Endothelial cell of umbilical vein (primary cell): ENCODE measurements at regions not wholly inside any gene's neighbourhood (a gene's known extent, or its start where the extent isn't known, plus 50 kb on each side); places are given as distances from the start of the nearest gene placed in this dataset.

Experiments
- BruUV-seq: library from RNA; stranded (reverse); fragments of 400-500 nt; replicated peaks from 2 replicates; lab custom pipeline; 2021; lab: Mats Ljungman, UMichigan
- CTCF ChIA-PET: fragments of 300-600, 350-600 bp; sonication (Branson Sonifier 250); formaldehyde crosslinking; loops from one replicate; lab custom pipeline; 2021; ENCODE audit warnings: antibody characterized with exemption, inconsistent platforms; lab: Charles Lee
- POLR2A ChIA-PET: fragments of 300-600, 350-600 bp; sonication (Branson Sonifier 250); formaldehyde crosslinking; loops from one replicate; lab custom pipeline; 2021; ENCODE audit warnings: antibody characterized with exemption, inconsistent platforms; lab: Charles Lee
- DNase-seq: peaks from one replicate; pipeline ENCODE4 v3.0.0-alpha.2; 2011; ENCODE audit warnings: low read depth, low spot score
- FAIRE-seq: peaks from 2 replicates; lab custom pipeline; 2011; peaks lifted over from hg19 to GRCh38; lab: Jason Lieb, UNC
- H2AFZ ChIP-seq: 2 replicates; pipeline ENCODE4 v1.6.0; 2012; ENCODE audit warnings: low read depth, low read length, control low read depth, inconsistent platforms
- H3K27ac ChIP-seq: 2 replicates; pipeline ENCODE4 v1.5.1; 2011; ENCODE audit warnings: low read depth, mild to moderate bottlenecking, control low read depth, low read length, moderate library complexity; ENCODE audit not compliant: insufficient read depth
- H3K27me3 ChIP-seq, 2 experiments: 2 replicates each; pipeline versions ENCODE4 v1.6.0 to v1.6.1; 2011; ENCODE audit warnings: low read length in 2 of 2, mixed read lengths in 1 of 2; ENCODE audit not compliant: control insufficient read depth in 2 of 2, insufficient read depth in 2 of 2
- H3K36me3 ChIP-seq, 2 experiments: 2 replicates in 1 of 2; 3 replicates in 1 of 2; pipeline ENCODE4 v1.5.1; 2011; ENCODE audit warnings: low read length in 2 of 2, mild to moderate bottlenecking in 1 of 2, moderate library complexity in 1 of 2; ENCODE audit not compliant: control insufficient read depth in 2 of 2, insufficient read depth in 2 of 2; ENCODE audit errors: extremely low read depth in 1 of 2
- H3K4me1 ChIP-seq: 3 replicates; pipeline ENCODE4 v1.5.1; 2011; ENCODE audit warnings: mild to moderate bottlenecking, low read length; ENCODE audit not compliant: control insufficient read depth, insufficient read depth; ENCODE audit errors: extremely low read depth
- H3K4me2 ChIP-seq: 2 replicates; pipeline ENCODE4 v1.6.1; 2011; ENCODE audit warnings: low read length, control low read depth, mixed read lengths; ENCODE audit not compliant: insufficient read depth
- H3K4me3 ChIP-seq, 3 experiments: fragments of 200-600 bp in 1 of 3; sonication (generic), shearing (Covaris generic) in 1 of 3; replicated peaks in 1 of 3; 2 replicates each; pipeline ENCODE4 v1.5.1; 2011 to 2016; ENCODE audit warnings: control low read depth in 3 of 3, low read length in 3 of 3, mild to moderate bottlenecking in 2 of 3, inconsistent platforms in 1 of 3, low read depth in 1 of 3, moderate library complexity in 1 of 3; ENCODE audit not compliant: insufficient read depth in 1 of 3
- H3K79me2 ChIP-seq: 2 replicates; pipeline ENCODE4 v1.6.0; 2012; ENCODE audit warnings: low read length, inconsistent platforms; ENCODE audit not compliant: control insufficient read depth, insufficient read depth
- H3K9ac ChIP-seq: replicated peaks from 2 replicates; pipeline ENCODE3; 2011; ENCODE audit warnings: low read length, control low read depth; ENCODE audit not compliant: insufficient read depth; ENCODE audit errors: extremely low read depth
- H3K9me1 ChIP-seq: replicated peaks from 3 replicates; pipeline ENCODE4 v1.6.0; 2011; ENCODE audit warnings: mild to moderate bottlenecking, low read length; ENCODE audit not compliant: control insufficient read depth, insufficient read depth; ENCODE audit errors: extremely low read depth
- H3K9me3 ChIP-seq: replicated peaks from 2 replicates; pipeline ENCODE4 v1.5.1; 2012; ENCODE audit warnings: low read length, inconsistent platforms; ENCODE audit not compliant: control insufficient read depth, insufficient read depth
- H4K20me1 ChIP-seq: replicated peaks from 2 replicates; pipeline ENCODE3; 2011; ENCODE audit warnings: mild to moderate bottlenecking, low read length; ENCODE audit not compliant: control insufficient read depth, insufficient read depth; ENCODE audit errors: extremely low read depth
- CTCF ChIP-seq, 2 donors: IDR thresholded peaks; 1 replicate in 1 of 2; 2 replicates in 1 of 2; pipeline ENCODE4 v1.5.1; 2011; ENCODE audit warnings: low read length in 2 of 2, mild to moderate bottlenecking in 2 of 2, moderate library complexity in 2 of 2, control low read depth in 1 of 2, inconsistent platforms in 1 of 2, low read depth in 1 of 2; ENCODE audit not compliant: insufficient read depth in 1 of 2; ENCODE audit errors: extremely low read depth in 1 of 2
- EZH2 ChIP-seq: IDR thresholded peaks from 2 replicates; pipeline ENCODE4 v1.6.1; 2012; ENCODE audit warnings: borderline replicate concordance, low read depth, mild to moderate bottlenecking, moderate library complexity, low read length, inconsistent platforms; ENCODE audit not compliant: severe bottlenecking
- FOS ChIP-seq: IDR thresholded peaks from 2 replicates; pipeline ENCODE4 v1.6.1; 2011; ENCODE audit warnings: mild to moderate bottlenecking, low read length, moderate library complexity, borderline replicate concordance; ENCODE audit not compliant: insufficient read depth
- GATA2 ChIP-seq: IDR thresholded peaks from 2 replicates; pipeline ENCODE4 v1.7.0; 2011; ENCODE audit warnings: low read depth, mild to moderate bottlenecking, moderate library complexity, mixed read lengths, low read length; ENCODE audit not compliant: insufficient read length, insufficient read depth
- JUN ChIP-seq: IDR thresholded peaks from 2 replicates; pipeline ENCODE4 v1.6.1; 2011; ENCODE audit warnings: borderline replicate concordance, low read depth; ENCODE audit not compliant: insufficient read length, insufficient read depth
- MAX ChIP-seq: IDR thresholded peaks from 2 replicates; pipeline ENCODE4 v1.6.1; 2011; ENCODE audit not compliant: insufficient read depth, insufficient read length
- MYC ChIP-seq: IDR thresholded peaks from one replicate; pipeline ENCODE4 v1.6.1; 2011; ENCODE audit warnings: mild to moderate bottlenecking, low read depth, low read length
- POLR2A ChIP-seq: IDR thresholded peaks from 2 replicates; pipeline ENCODE4 v1.6.1; 2012; ENCODE audit warnings: low read depth, mild to moderate bottlenecking, control low read depth, low read length
- POLR2AphosphoS5 ChIP-seq: IDR thresholded peaks from 2 replicates; pipeline ENCODE4 v1.6.1; 2012; ENCODE audit warnings: low read depth, mild to moderate bottlenecking, control low read depth, low read length, moderate library complexity; ENCODE audit not compliant: insufficient read depth
- dilution Hi-C: fragments of 300-500 bp; cut with MboI; formaldehyde crosslinking; loops from one replicate; pipeline ENCODE4 v1.15.0; 2019; ENCODE audit warnings: low sequenced_read_pairs; ENCODE audit not compliant: extremely low pct_ligation_motif_present
- intact Hi-C: fragments of 100-400 bp; cut with micrococcal nuclease; formaldehyde crosslinking; loops from one replicate; pipeline ENCODE4 v1.10.0; 2022

- Histone ChIP-seq H3K9me1 (no peaks in the 10 kb centered on the region), H3K79me2 (no peaks in the 10 kb centered on the region), H3K27ac (no peak overlapping the region), H4K20me1 (no peaks in the 10 kb centered on the region), H3K9ac (no peak overlapping the region), H3K36me3 (no peaks in the 10 kb centered on the region), H2AFZ (no peak overlapping the region), H3K27me3 (no peaks in the 10 kb centered on the region), H3K4me3 (no peak overlapping the region), H3K9me3 (no peaks in the 10 kb centered on the region), H3K4me1 (no peaks in the 10 kb centered on the region), H3K4me2 (no peak overlapping the region)
- dilution Hi-C loops = no loop called here
- CTCF ChIA-PET = no interaction called here
- DNase-seq = no peak
- intact Hi-C loops = no loop called here
- POLR2A ChIA-PET = no interaction called here
- no TSS peak for BruUV-seq
- TF ChIP-seq POLR2AphosphoS5 (no peak), FOS (no peak), JUN (no peak), GATA2 (no peak), EZH2 (no peak), MYC (no peak), POLR2A (no peak), MAX (no peak), CTCF (IDR thresholded peaks at IDR 0.05; ENCODE audit: extremely low read depth in 1 of 2, insufficient read depth in 1 of 2, low read depth in 1 of 2, low read length in 2 of 2) (no peak)
- no peak for FAIRE-seq
These were observed 250.2 kb upstream of the MME start for GRCh38 chr3:154829929-154830328.
